Peyer's patch (tissue), 4 donors: ENCODE measurements at regions not wholly inside any gene's neighbourhood (a gene's known extent, or its start where the extent isn't known, plus 50 kb on each side); places are given as distances from the start of the nearest gene placed in this dataset.

ENCODE experiments used
- DNase-seq, 3 donors: peaks; one replicate each; pipeline ENCODE4 v3.0.0-alpha.2; 2017 to 2019
- H3K27ac ChIP-seq, 4 donors: fragments of 200-600 bp; sonication (generic); one replicate each; pipeline ENCODE4 v1.5.1; 2016 to 2019
- H3K27me3 ChIP-seq, 2 donors: fragments of 200-600 bp; sonication (generic); one replicate each; pipeline ENCODE4 v1.5.1; 2019
- H3K36me3 ChIP-seq, 3 donors: fragments of 200-600 bp; sonication (generic); one replicate each; pipeline ENCODE4 v1.5.1; 2016 to 2019
- H3K4me1 ChIP-seq, 4 donors: fragments of 200-600 bp; sonication (generic); one replicate each; pipeline ENCODE4 v1.5.1; 2016 to 2019
- H3K4me3 ChIP-seq, 4 donors: fragments of 200-600 bp; sonication (generic); 1 replicate in 3 of 4; 2 replicates in 1 of 4; pipeline ENCODE4 v1.5.1; 2016 to 2019; ENCODE audit warnings: mild to moderate bottlenecking in 1 of 4
- H3K9me3 ChIP-seq, 4 donors: fragments of 200-600 bp; sonication (generic); one replicate each; pipeline ENCODE4 v1.5.1; 2016 to 2019; ENCODE audit warnings: mild to moderate bottlenecking in 1 of 4
- POLR2A ChIP-seq, 2 donors: fragments of 450-650 bp; IDR thresholded peaks; one replicate each; pipeline ENCODE4 v1.5.1; 2017; ENCODE audit warnings: antibody characterized with exemption in 2 of 2, mild to moderate bottlenecking in 2 of 2, moderate library complexity in 2 of 2
- TF ChIP-seq, protein P1 (sequence below), 6 experiments: fragments of 450-650 bp in 4 of 6; fragments of 200-600 bp in 2 of 6; sonication (generic) in 1 of 6; IDR thresholded peaks; one replicate each; pipeline ENCODE4 v1.5.1; 2017 to 2019; ENCODE audit warnings: antibody characterized with exemption in 6 of 6, mild to moderate bottlenecking in 3 of 6, moderate library complexity in 1 of 6

DNA sequence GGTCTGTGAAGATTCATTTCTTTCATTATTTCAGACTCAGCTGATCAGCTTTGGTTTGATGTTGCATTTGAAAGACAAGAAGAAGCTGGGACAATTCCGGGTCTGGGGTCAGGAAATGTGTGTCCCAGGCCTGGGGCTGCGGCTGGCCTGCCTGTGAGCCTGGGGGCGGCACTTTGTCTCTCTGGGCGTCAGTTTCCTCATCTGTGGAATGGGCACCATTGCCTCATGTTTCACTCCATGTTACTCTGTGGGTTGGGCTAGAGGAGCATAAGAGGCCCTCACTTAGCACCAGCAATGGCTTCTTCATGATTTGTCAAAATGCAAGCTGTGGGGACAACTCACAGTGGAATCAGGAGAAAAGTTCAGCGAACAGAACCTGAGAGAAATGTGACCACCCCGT is 570.1 kb downstream of the VRK1 start:
- Histone ChIP-seq H3K4me1 (no peaks in the 10 kb centered on the region), H3K4me3 (no peak overlapping the region), H3K9me3 (no peaks in the 10 kb centered on the region), H3K36me3 (no peaks in the 10 kb centered on the region), H3K27ac (no peak overlapping the region), H3K27me3 (no peaks in the 10 kb centered on the region)
- DNase-seq: no peak
- TF ChIP-seq, protein P1, sequence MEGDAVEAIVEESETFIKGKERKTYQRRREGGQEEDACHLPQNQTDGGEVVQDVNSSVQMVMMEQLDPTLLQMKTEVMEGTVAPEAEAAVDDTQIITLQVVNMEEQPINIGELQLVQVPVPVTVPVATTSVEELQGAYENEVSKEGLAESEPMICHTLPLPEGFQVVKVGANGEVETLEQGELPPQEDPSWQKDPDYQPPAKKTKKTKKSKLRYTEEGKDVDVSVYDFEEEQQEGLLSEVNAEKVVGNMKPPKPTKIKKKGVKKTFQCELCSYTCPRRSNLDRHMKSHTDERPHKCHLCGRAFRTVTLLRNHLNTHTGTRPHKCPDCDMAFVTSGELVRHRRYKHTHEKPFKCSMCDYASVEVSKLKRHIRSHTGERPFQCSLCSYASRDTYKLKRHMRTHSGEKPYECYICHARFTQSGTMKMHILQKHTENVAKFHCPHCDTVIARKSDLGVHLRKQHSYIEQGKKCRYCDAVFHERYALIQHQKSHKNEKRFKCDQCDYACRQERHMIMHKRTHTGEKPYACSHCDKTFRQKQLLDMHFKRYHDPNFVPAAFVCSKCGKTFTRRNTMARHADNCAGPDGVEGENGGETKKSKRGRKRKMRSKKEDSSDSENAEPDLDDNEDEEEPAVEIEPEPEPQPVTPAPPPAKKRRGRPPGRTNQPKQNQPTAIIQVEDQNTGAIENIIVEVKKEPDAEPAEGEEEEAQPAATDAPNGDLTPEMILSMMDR (IDR thresholded peaks at IDR 0.05): no peak
- TF ChIP-seq POLR2A (IDR thresholded peaks at IDR 0.05): no peak

DNA sequence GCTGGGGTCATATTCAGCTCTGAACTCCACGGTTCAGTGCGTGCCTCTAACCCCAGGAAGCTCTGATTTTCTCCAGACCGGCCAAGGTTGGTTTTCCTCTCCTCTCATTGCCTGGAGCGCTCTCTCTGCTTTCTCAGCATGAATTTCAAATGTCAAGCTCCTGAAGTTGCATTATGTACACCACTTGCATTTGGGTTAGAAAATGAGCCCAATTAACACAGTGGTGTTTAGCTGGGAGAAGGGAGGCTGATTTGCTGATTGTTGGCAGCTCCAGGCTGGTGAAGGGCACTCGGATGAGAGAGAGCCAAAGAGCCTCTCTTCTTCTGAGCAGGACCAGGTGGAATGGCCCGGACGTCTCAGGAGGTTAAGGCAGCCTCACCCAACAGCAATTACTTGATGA is 570.9 kb downstream of the VRK1 start:
- no peaks in the 10 kb centered on the region for H3K9me3 ChIP-seq
- no peaks in the 10 kb centered on the region for H3K36me3 ChIP-seq
- DNase-seq: no peak
- no peak overlapping the region for H3K27ac ChIP-seq
- H3K4me1 ChIP-seq: no peaks in the 10 kb centered on the region
- no peaks in the 10 kb centered on the region for H3K27me3 ChIP-seq
- no peak overlapping the region for H3K4me3 ChIP-seq
- TF ChIP-seq POLR2A (IDR thresholded peaks at IDR 0.05): no peak
- TF ChIP-seq, protein P1 (IDR thresholded peaks at IDR 0.05): no peak

DNA sequence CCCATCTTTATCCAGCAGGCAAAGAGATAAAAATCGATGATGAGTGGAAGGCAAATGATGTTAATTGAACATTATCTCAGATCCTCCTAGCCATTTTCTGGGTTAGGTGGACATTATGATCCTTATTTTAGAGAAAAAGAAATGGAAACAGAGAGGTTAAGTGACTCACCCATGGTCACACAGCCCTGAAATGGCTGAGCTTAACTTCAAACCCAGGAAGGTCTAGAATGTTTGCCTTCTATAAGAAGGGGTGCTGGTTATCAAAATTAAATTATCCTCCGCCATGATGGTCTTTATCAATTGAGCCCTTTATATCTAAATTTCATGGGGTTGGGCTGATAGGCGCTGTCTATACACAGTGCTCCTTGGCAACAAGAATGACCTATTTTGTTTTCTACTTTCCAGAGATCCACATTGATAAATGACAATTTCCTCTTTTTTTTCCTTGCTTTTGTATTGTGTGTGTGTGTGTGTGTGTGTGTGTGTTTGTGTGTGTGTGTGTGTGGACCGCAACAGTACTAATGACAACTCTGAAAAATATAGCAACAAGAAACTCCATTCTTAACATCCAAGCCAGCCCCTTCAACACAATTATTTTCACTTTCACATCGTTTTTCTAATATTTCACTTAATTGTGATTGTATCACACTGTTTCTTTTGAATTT is 571.9 kb downstream of the VRK1 start:
- DNase-seq: no peak
- Histone ChIP-seq H3K4me3 (no peak overlapping the region), H3K9me3 (no peaks in the 10 kb centered on the region), H3K36me3 (no peaks in the 10 kb centered on the region), H3K4me1 (no peaks in the 10 kb centered on the region), H3K27ac (no peak overlapping the region), H3K27me3 (no peaks in the 10 kb centered on the region)
- TF ChIP-seq, protein P1 (IDR thresholded peaks at IDR 0.05): no peak
- TF ChIP-seq POLR2A (IDR thresholded peaks at IDR 0.05): no peak

DNA sequence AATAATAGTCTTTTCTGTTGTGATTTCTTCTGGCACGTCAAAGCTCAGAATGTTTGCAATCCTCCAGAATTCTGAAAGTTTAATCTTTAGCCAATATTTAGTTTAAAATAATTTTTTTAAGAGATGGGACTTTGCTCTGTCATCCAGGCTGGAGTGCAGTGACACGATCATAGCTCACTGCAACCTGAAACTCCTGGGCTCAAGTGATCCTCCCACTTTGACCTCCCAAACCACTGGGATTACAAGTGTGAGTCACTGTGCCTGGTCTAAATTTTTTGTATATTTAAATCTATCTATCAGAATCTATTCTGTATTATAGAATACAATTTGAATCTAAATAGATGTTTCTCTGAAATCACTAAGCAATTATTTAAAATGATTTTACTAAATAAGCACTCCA is 572.7 kb downstream of the VRK1 start:
- DNase-seq: no peak
- Histone ChIP-seq H3K27ac (no peak overlapping the region), H3K4me1 (no peaks in the 10 kb centered on the region), H3K36me3 (no peaks in the 10 kb centered on the region), H3K9me3 (no peaks in the 10 kb centered on the region), H3K27me3 (no peaks in the 10 kb centered on the region), H3K4me3 (no peak overlapping the region)
- TF ChIP-seq, protein P1 (IDR thresholded peaks at IDR 0.05): no peak
- no peak for TF ChIP-seq POLR2A (IDR thresholded peaks at IDR 0.05)

DNA sequence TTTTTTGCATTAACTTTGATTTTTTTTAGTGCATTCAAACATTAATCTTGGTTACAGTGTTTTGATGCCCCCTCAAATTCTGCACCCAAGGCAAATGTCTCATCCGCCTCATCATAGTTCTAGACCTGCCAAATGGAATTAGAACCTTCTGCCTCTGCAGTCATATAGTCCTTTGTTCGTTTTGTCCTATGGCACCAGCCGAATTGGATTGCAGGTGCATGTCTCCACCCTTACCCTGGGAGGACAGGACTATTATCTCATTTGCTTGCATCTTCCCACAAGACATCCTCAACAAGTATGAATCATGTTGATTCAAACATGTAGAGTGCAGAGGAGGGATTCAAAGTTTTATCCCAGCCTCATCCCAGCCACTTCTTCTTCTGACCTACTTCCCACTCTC is 579.1 kb downstream of the VRK1 start:
- H3K27me3 ChIP-seq: no peaks in the 10 kb centered on the region
- no peak for DNase-seq
- H3K4me1 ChIP-seq: no peaks in the 10 kb centered on the region
- no peak overlapping the region for H3K4me3 ChIP-seq
- H3K27ac ChIP-seq: no peak overlapping the region
- H3K9me3 ChIP-seq: no peaks in the 10 kb centered on the region
- TF ChIP-seq, protein P1 (IDR thresholded peaks at IDR 0.05): no peak
- TF ChIP-seq POLR2A (IDR thresholded peaks at IDR 0.05): no peak
- H3K36me3 ChIP-seq: no peaks in the 10 kb centered on the region

DNA sequence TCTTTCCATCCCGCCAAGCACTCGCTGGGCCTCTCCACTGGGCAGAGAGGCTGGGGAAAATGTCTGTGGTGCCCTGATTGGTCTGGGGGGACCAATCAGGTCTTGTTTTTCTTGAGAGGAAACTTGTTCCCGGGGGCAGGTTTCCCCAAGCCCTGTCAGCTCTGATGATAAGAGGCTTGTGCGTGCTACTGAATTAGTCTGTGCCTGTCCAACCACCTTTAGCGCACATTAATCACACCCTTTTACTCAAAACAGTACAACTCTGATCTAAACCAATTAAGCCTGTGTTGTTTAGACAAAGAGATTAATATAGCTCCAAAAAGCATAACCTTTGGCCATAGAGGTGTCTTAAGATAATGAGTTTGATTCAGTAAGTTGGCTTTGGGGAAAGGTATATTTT is 580.4 kb downstream of the VRK1 start:
- no peak for TF ChIP-seq POLR2A (IDR thresholded peaks at IDR 0.05)
- TF ChIP-seq, protein P1 (IDR thresholded peaks at IDR 0.05): no peak
- DNase-seq: no peak

More for the DNA sequence above, 580.4 kb downstream of the VRK1 start:
- H3K4me1 ChIP-seq: no peaks in the 10 kb centered on the region
- no peaks in the 10 kb centered on the region for H3K27me3 ChIP-seq
- no peaks in the 10 kb centered on the region for H3K36me3 ChIP-seq
- H3K4me3 ChIP-seq: no peak overlapping the region
- no peak overlapping the region for H3K27ac ChIP-seq
- no peaks in the 10 kb centered on the region for H3K9me3 ChIP-seq
